B cell (primary cell): ENCODE measurements at regions not wholly inside any gene's neighbourhood (a gene's known extent, or its start where the extent isn't known, plus 50 kb on each side); places are given as distances from the start of the nearest gene placed in this dataset.

Source experiments
- ATAC-seq: fragments of 200-7000 bp; cut with Tn5 transposase; one replicate; pipeline ENCODE4 v1.10.0; 2021; ENCODE audit warnings: low read depth, mild to moderate bottlenecking, moderate number of reproducible peaks, moderate library complexity
- CTCF ChIA-PET: fragments of 350-600 bp; sonication (Branson Sonifier 250); formaldehyde crosslinking; loops from one replicate; lab custom pipeline; 2021; ENCODE audit warnings: antibody characterized with exemption, inconsistent platforms; lab: Charles Lee
- POLR2A ChIA-PET: fragments of 350-600 bp; sonication (Branson Sonifier 250); formaldehyde crosslinking; loops from one replicate; lab custom pipeline; 2021; ENCODE audit warnings: antibody characterized with exemption; lab: Charles Lee
- DNase-seq: peaks from one replicate; pipeline ENCODE4 v3.0.0; 2013
- H2AFZ ChIP-seq: 2 replicates; pipeline ENCODE4 v1.6.1; 2012; ENCODE audit warnings: mild to moderate bottlenecking, low read depth, low read length; ENCODE audit not compliant: insufficient read depth, poor library complexity, severe bottlenecking
- H3K27ac ChIP-seq, 2 donors: 1 replicate in 1 of 2; 2 replicates in 1 of 2; pipeline ENCODE4 v1.5.1; 2012 to 2013; ENCODE audit warnings: low read length in 2 of 2, mild to moderate bottlenecking in 2 of 2, moderate library complexity in 1 of 2
- H3K27me3 ChIP-seq, 4 experiments: fragments of 200-600 bp in 1 of 4; sonication (generic) in 1 of 4; replicated peaks in 1 of 4; 1 replicate in 2 of 4; 2 replicates in 2 of 4; pipeline versions ENCODE4 v1.6.1 to v1.7.0; 2013 to 2016; ENCODE audit warnings: low read length in 3 of 4, mild to moderate bottlenecking in 2 of 4, mixed read lengths in 1 of 4, moderate library complexity in 1 of 4; ENCODE audit not compliant: insufficient read depth in 4 of 4, control insufficient read depth in 3 of 4; ENCODE audit errors: control extremely low read depth in 1 of 4
- H3K36me3 ChIP-seq, 2 experiments: replicated peaks in 1 of 2; 1 replicate in 1 of 2; 2 replicates in 1 of 2; pipeline versions ENCODE4 v1.6.1 to v1.7.1; 2013; ENCODE audit warnings: low read length in 1 of 2; ENCODE audit not compliant: insufficient read depth in 2 of 2, control insufficient read depth in 1 of 2; ENCODE audit errors: control extremely low read depth in 1 of 2, extremely low read depth in 1 of 2
- H3K4me1 ChIP-seq, 2 donors: fragments of 200-600 bp in 1 of 2; sonication (generic) in 1 of 2; 1 replicate in 1 of 2; 2 replicates in 1 of 2; pipeline versions ENCODE4 v1.5.1 to v1.6.1; 2013 to 2017; ENCODE audit warnings: low read length in 2 of 2; ENCODE audit not compliant: control insufficient read depth in 2 of 2, insufficient read depth in 2 of 2
- H3K4me2 ChIP-seq: replicated peaks from 2 replicates; pipeline ENCODE3; 2012; ENCODE audit warnings: mild to moderate bottlenecking, low read depth, low read length; ENCODE audit not compliant: poor library complexity, severe bottlenecking
- H3K4me3 ChIP-seq, 5 experiments: fragments of 200-600 bp in 1 of 5; sonication (generic) in 1 of 5; 1 replicate in 3 of 5; 2 replicates in 2 of 5; pipeline versions ENCODE4 v1.5.1 to v1.7.0; 2011 to 2016; ENCODE audit warnings: low read length in 4 of 5, mild to moderate bottlenecking in 4 of 5, low read depth in 2 of 5, control low read depth in 1 of 5, moderate library complexity in 1 of 5; ENCODE audit not compliant: insufficient read depth in 1 of 5; ENCODE audit errors: control extremely low read depth in 1 of 5, extremely low read depth in 1 of 5
- H3K79me2 ChIP-seq: fragments of 200-600 bp; sonication (generic); one replicate; pipeline ENCODE4 v1.6.0; 2016; ENCODE audit warnings: low read length; ENCODE audit not compliant: control insufficient read depth, insufficient read depth
- H3K9ac ChIP-seq: fragments of 200-600 bp; sonication (generic); 2 replicates; pipeline ENCODE4 v1.6.1; 2017; ENCODE audit warnings: mild to moderate bottlenecking, low read length, moderate library complexity
- H3K9me3 ChIP-seq, 3 donors: one replicate each; pipeline versions ENCODE4 v1.6.1 to v1.7.1; 2013; ENCODE audit warnings: low read length in 2 of 3; ENCODE audit not compliant: control insufficient read depth in 2 of 3, insufficient read depth in 1 of 3; ENCODE audit errors: control extremely low read depth in 1 of 3
- H4K20me1 ChIP-seq: 2 replicates; pipeline ENCODE4 v1.6.0; 2012; ENCODE audit warnings: mild to moderate bottlenecking, low read length; ENCODE audit not compliant: insufficient read depth, control insufficient read depth, poor library complexity, severe bottlenecking
- H3K27ac Mint-ChIP-seq: one replicate; pipeline ENCODE4 v1.8.0; 2021; ENCODE audit warnings: mixed read lengths
- H3K27me3 Mint-ChIP-seq: one replicate; pipeline ENCODE4 v1.8.0; 2021; ENCODE audit warnings: mixed read lengths
- H3K4me1 Mint-ChIP-seq: one replicate; pipeline ENCODE4 v1.8.0; 2021; ENCODE audit warnings: mixed read lengths
- H3K4me3 Mint-ChIP-seq: one replicate; pipeline ENCODE4 v1.8.0; 2021; ENCODE audit warnings: mixed read lengths
- H3K9me3 Mint-ChIP-seq: one replicate; pipeline ENCODE4 v1.8.0; 2022; ENCODE audit warnings: mixed read lengths; ENCODE audit not compliant: insufficient read depth
- CTCF ChIP-seq: fragments of 200-600 bp; IDR thresholded peaks from one replicate; pipeline ENCODE4 v1.8.0; 2022; ENCODE audit warnings: antibody characterized with exemption, mild to moderate bottlenecking
- EZH2 ChIP-seq: IDR thresholded peaks from 2 replicates; pipeline ENCODE4 v1.6.1; 2012; ENCODE audit warnings: borderline replicate concordance, low read depth, mild to moderate bottlenecking, moderate library complexity, low read length; ENCODE audit not compliant: insufficient read depth, poor library complexity, severe bottlenecking
- WGBS: methylation state at CpG from one replicate; pipeline ENCODE4 v1.1.5; 2013; ENCODE audit warnings: missing lambda C conversion rate; ENCODE audit not compliant: insufficient coverage; 5-methylcytosine and 5-hydroxymethylcytosine counted together
- intact Hi-C: fragments of 100-400 bp; cut with micrococcal nuclease; formaldehyde crosslinking; loops from one replicate; pipeline ENCODE4 v1.10.0; 2022

GRCh38 chr4:24172406-24172805, 282.6 kb upstream of the PPARGC1A start:
- no peak overlapping the region for H3K27ac ChIP-seq
- no peak overlapping the region for H2AFZ ChIP-seq
- no peaks in the 10 kb centered on the region for H3K27me3 Mint-ChIP-seq
- H3K4me3 Mint-ChIP-seq = no peak overlapping the region
- WGBS = 81% methylated on average over 3 of the region's 4 CpGs
- ChIA-PET POLR2A (no interaction called here), CTCF (no interaction called here)
- H4K20me1 ChIP-seq = no peaks in the 10 kb centered on the region
- H3K4me2 ChIP-seq = no peak overlapping the region
- no peak for ATAC-seq
- peaks cover 4% of the 10 kb centered on the region for H3K9me3 Mint-ChIP-seq
- TF ChIP-seq EZH2 (no peak), CTCF (no peak)
- intact Hi-C loops = no loop called here
- H3K4me3 ChIP-seq = no peak overlapping the region
- H3K36me3 ChIP-seq = no peaks in the 10 kb centered on the region
- no peaks in the 10 kb centered on the region for H3K4me1 ChIP-seq
- no peaks in the 10 kb centered on the region for H3K4me1 Mint-ChIP-seq
- no peaks in the 10 kb centered on the region for H3K9me3 ChIP-seq
- no peak overlapping the region for H3K27ac Mint-ChIP-seq
- H3K27me3 ChIP-seq = no peaks in the 10 kb centered on the region
- DNase-seq = no peak
- H3K79me2 ChIP-seq = no peaks in the 10 kb centered on the region
- H3K9ac ChIP-seq = no peak overlapping the region

GRCh38 chr4:24169956-24170355, 280.1 kb upstream of the PPARGC1A start:
- H3K27me3 ChIP-seq = no peaks in the 10 kb centered on the region
- ATAC-seq = no peak
- no peaks in the 10 kb centered on the region for H3K4me1 Mint-ChIP-seq
- no peak for DNase-seq
- H3K27ac Mint-ChIP-seq = no peak overlapping the region
- ChIA-PET CTCF (no interaction called here), POLR2A (no interaction called here)
- no peak overlapping the region for H3K9ac ChIP-seq
- H3K36me3 ChIP-seq = no peaks in the 10 kb centered on the region
- intact Hi-C loops = no loop called here
- H3K9me3 ChIP-seq = no peaks in the 10 kb centered on the region
- H2AFZ ChIP-seq = no peak overlapping the region
- H3K79me2 ChIP-seq = no peaks in the 10 kb centered on the region
- H3K4me3 ChIP-seq = no peak overlapping the region
- H3K4me2 ChIP-seq = no peak overlapping the region
- peaks cover 5% of the 10 kb centered on the region for H3K9me3 Mint-ChIP-seq
- H3K27me3 Mint-ChIP-seq = no peaks in the 10 kb centered on the region
- H3K4me3 Mint-ChIP-seq = no peak overlapping the region
- no peaks in the 10 kb centered on the region for H3K4me1 ChIP-seq
- H3K27ac ChIP-seq = no peak overlapping the region
- no peaks in the 10 kb centered on the region for H4K20me1 ChIP-seq
- TF ChIP-seq CTCF = no peak
- TF ChIP-seq EZH2 = no peak
